ENCODE measurements at regions not wholly inside any gene's neighbourhood (a gene's known extent, or its start where the extent isn't known, plus 50 kb on each side); places are given as distances from the start of the nearest gene placed in this dataset.

DNA sequence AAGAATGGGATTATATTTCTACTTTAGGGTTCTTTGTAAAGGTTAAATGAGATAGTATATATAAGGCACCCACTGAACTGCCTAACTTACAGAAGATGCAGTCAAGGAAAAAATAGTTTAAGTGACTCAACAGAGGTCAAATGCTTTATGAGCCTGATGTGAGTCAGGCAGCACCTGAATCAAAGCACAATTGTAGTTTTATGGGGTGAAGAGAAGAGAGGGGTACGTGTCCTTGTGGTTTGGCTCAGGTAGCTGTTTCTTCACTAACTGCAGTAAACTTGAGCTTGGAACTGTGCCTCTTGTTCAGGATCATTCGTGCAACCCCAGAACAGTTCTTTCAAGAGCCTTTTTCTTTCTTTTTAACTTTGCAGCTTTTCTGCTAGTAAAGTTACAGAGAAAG, 125.2 kb upstream of the SPON1 start:
- Histone ChIP-seq H3K4me1 (no peaks in the 10 kb centered on the region), H3K4me3 (no peak overlapping the region), H3K27ac (no peak overlapping the region), H3K9me3 (no peaks in the 10 kb centered on the region), H3K9ac (ENCODE audit: low read depth in 2 of 2, low read length in 2 of 2) (no peak overlapping the region), H3K27me3 (no peaks in the 10 kb centered on the region), H3K36me3 (no peaks in the 10 kb centered on the region)
- intact Hi-C loops (cut with DNase I): no loop called here
- no peak for TF ChIP-seq CTCF (IDR thresholded peaks at IDR 0.05)
- no peak for DNase-seq

DNA sequence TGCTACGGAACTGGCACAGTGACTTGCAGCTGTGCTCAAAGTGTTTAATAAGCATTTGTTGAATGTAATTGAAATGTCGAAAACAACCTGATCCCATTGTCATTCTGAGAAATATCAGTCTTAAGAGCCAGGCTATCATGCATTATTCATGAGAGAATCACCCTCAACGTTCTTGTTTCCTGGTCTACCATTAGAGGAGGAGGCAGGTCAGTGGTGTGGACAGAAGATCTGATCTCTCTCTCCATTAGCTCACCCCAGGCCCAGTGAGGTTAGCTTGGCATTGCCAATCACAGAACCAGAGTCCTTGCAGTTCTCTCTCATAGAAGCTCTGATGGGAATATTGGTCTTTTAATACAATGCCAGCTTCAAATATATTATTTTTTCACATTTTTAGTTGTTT, 121.1 kb upstream of the SPON1 start:
- no peaks in the 10 kb centered on the region for H3K9me3 ChIP-seq
- intact Hi-C loops (cut with DNase I): no loop called here
- no peak overlapping the region for H3K27ac ChIP-seq
- no peak overlapping the region for H3K9ac ChIP-seq (ENCODE audit: low read depth in 2 of 2, low read length in 2 of 2)
- H3K4me1 ChIP-seq: no peaks in the 10 kb centered on the region
- no peaks in the 10 kb centered on the region for H3K36me3 ChIP-seq
- no peak for DNase-seq
- TF ChIP-seq CTCF (IDR thresholded peaks at IDR 0.05): no peak
- no peaks in the 10 kb centered on the region for H3K27me3 ChIP-seq
- H3K4me3 ChIP-seq: no peak overlapping the region

GRCh38 chr11:13848031-13848430, 114.5 kb upstream of the SPON1 start:
- TF ChIP-seq CTCF (IDR thresholded peaks at IDR 0.05): no peak
- Histone ChIP-seq H3K27me3 (no peaks in the 10 kb centered on the region), H3K4me3 (no peak overlapping the region), H3K9me3 (no peaks in the 10 kb centered on the region), H3K36me3 (no peaks in the 10 kb centered on the region), H3K4me1 (no peaks in the 10 kb centered on the region), H3K9ac (ENCODE audit: low read depth in 2 of 2, low read length in 2 of 2) (no peak overlapping the region), H3K27ac (no peak overlapping the region)
- no peak for DNase-seq
- intact Hi-C loops (cut with DNase I): no loop called here

DNA sequence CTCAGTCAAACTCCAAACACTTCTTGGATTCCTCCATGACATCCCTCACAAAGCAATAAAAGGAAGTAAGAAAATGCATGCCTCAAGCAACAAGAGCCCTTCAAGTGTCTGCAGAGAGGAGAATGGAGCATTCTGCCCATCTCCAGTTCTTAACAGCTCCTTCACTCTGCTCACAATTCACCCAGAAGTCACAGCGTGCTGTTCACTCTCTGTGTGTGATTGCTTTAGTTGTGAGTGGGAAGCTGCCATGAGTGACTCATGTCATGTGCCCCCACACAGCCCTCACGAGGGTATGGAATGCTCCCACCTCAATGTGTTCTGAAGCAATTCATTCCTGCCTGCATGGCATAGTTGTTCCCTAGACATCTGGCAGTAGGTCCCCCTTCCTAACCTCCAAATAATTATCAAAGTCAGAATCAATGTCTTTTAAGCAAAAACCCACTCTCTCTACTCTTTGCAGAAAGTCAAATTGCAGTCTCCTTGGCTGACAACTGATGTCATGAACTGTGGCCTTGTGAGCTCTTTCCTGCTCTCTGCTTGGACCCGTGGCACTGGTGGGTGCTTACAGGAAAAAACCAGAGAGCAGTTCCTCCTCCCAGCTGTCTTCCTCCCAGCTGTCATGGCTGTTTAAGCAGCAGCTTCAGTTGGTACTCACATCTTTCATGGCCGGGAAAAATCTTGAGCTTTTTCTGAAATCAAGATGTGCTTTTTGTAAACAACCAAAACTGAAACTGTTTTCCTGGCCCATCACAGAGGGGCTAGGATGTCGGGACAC, 112.1 kb upstream of the SPON1 start:
- TF ChIP-seq CTCF (IDR thresholded peaks at IDR 0.05): no peak
- H3K9me3 ChIP-seq: no peaks in the 10 kb centered on the region
- H3K27ac ChIP-seq: no peak overlapping the region
- no peaks in the 10 kb centered on the region for H3K27me3 ChIP-seq
- H3K4me1 ChIP-seq: no peaks in the 10 kb centered on the region
- no peak overlapping the region for H3K9ac ChIP-seq (ENCODE audit: low read depth in 2 of 2, low read length in 2 of 2)
- H3K36me3 ChIP-seq: no peaks in the 10 kb centered on the region
- H3K4me3 ChIP-seq: no peak overlapping the region
- no peak for DNase-seq
- intact Hi-C loops (cut with DNase I): no loop called here

DNA sequence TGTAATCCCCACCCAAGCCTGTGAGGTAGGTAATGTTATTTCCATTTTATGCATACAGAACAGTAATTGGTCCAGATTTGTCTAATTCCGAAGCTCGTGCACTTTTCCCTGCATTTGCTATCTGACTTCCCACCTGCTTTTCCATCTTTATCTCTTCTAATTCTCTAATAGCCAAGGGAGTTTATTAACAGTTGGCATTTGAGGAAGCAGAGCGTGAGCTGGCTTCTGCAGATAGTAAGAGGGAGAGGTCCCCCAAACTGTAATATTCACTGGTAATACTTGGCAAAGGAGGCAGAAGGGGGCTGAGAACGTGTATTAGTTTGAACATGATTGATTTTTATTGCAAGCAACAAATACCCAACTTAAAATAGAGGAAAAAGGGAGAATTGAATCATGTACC, 110.8 kb upstream of the SPON1 start:
- H3K27ac ChIP-seq: no peak overlapping the region
- no peak overlapping the region for H3K9ac ChIP-seq (ENCODE audit: low read depth in 2 of 2, low read length in 2 of 2)
- no peak for TF ChIP-seq CTCF (IDR thresholded peaks at IDR 0.05)
- DNase-seq: no peak
- intact Hi-C loops (cut with DNase I): no loop called here
- H3K9me3 ChIP-seq: no peaks in the 10 kb centered on the region
- no peak overlapping the region for H3K4me3 ChIP-seq
- H3K27me3 ChIP-seq: no peaks in the 10 kb centered on the region
- no peaks in the 10 kb centered on the region for H3K4me1 ChIP-seq
- H3K36me3 ChIP-seq: no peaks in the 10 kb centered on the region
